ENCODE measurements at regions not wholly inside any gene's neighbourhood (a gene's known extent, or its start where the extent isn't known, plus 50 kb on each side); places are given as distances from the start of the nearest gene placed in this dataset.

- H3K4me3 ChIP-seq = no peak overlapping the region
- H3K9ac ChIP-seq (ENCODE audit: low read depth in 2 of 2, low read length in 2 of 2) = no peak overlapping the region
- no peak overlapping the region for H3K27ac ChIP-seq
- no peaks in the 10 kb centered on the region for H3K4me1 ChIP-seq
- H3K27me3 ChIP-seq = no peaks in the 10 kb centered on the region
- intact Hi-C loops (cut with DNase I) = no loop called here
- H3K9me3 ChIP-seq = no peaks in the 10 kb centered on the region
- TF ChIP-seq, protein P1, sequence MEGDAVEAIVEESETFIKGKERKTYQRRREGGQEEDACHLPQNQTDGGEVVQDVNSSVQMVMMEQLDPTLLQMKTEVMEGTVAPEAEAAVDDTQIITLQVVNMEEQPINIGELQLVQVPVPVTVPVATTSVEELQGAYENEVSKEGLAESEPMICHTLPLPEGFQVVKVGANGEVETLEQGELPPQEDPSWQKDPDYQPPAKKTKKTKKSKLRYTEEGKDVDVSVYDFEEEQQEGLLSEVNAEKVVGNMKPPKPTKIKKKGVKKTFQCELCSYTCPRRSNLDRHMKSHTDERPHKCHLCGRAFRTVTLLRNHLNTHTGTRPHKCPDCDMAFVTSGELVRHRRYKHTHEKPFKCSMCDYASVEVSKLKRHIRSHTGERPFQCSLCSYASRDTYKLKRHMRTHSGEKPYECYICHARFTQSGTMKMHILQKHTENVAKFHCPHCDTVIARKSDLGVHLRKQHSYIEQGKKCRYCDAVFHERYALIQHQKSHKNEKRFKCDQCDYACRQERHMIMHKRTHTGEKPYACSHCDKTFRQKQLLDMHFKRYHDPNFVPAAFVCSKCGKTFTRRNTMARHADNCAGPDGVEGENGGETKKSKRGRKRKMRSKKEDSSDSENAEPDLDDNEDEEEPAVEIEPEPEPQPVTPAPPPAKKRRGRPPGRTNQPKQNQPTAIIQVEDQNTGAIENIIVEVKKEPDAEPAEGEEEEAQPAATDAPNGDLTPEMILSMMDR (IDR thresholded peaks at IDR 0.05) = no peak
- DNase-seq = no peak
- no peaks in the 10 kb centered on the region for H3K36me3 ChIP-seq
Measured at GRCh38 chr12:92492291-92492690, 210.5 kb upstream of the PLEKHG7 start.

- Histone ChIP-seq H3K4me1 (no peaks in the 10 kb centered on the region), H3K9me3 (no peaks in the 10 kb centered on the region), H3K27ac (no peak overlapping the region), H3K36me3 (no peaks in the 10 kb centered on the region), H3K27me3 (no peaks in the 10 kb centered on the region), H3K4me3 (no peak overlapping the region), H3K9ac (ENCODE audit: low read depth in 2 of 2, low read length in 2 of 2) (no peak overlapping the region)
- no peak for DNase-seq
- intact Hi-C loops (cut with DNase I) = no loop called here
- TF ChIP-seq, protein P1 (IDR thresholded peaks at IDR 0.05) = no peak
Measured at GRCh38 chr12:92489781-92490180, 213.0 kb upstream of the PLEKHG7 start.

DNA sequence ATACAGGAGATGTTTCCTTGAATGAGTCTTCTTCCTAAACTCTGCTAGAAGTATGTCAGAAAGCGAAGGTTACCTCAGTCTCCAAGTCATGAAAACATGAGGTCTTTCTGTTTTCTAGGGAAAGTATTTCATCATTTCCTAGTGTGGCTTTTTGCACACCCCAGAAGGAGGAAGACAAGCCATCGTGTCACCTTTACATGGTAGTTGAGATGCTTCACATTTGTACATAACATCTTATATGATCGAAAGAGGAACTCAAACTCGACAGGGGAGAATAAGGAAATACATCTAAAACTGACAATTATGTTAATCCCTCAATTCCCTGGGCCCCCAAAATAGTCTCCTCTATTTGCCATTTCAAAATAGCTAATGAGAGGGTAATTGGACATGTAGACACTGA lies 214.1 kb upstream of the PLEKHG7 start:
- Histone ChIP-seq H3K27ac (no peak overlapping the region), H3K27me3 (no peaks in the 10 kb centered on the region), H3K4me1 (no peaks in the 10 kb centered on the region), H3K9me3 (no peaks in the 10 kb centered on the region), H3K4me3 (no peak overlapping the region), H3K36me3 (no peaks in the 10 kb centered on the region), H3K9ac (ENCODE audit: low read depth in 2 of 2, low read length in 2 of 2) (no peak overlapping the region)
- intact Hi-C loops (cut with DNase I) = no loop called here
- DNase-seq = no peak
- TF ChIP-seq, protein P1 (IDR thresholded peaks at IDR 0.05) = no peak

GRCh38 chr12:92487138-92487485 lies 215.7 kb upstream of the PLEKHG7 start:
- Histone ChIP-seq H3K27ac (no peak overlapping the region), H3K36me3 (no peaks in the 10 kb centered on the region), H3K9me3 (no peaks in the 10 kb centered on the region), H3K4me3 (no peak overlapping the region), H3K9ac (ENCODE audit: low read depth in 2 of 2, low read length in 2 of 2) (no peak overlapping the region), H3K4me1 (no peaks in the 10 kb centered on the region), H3K27me3 (no peaks in the 10 kb centered on the region)
- intact Hi-C loops (cut with DNase I) = no loop called here
- DNase-seq = no peak
- TF ChIP-seq, protein P1 (IDR thresholded peaks at IDR 0.05) = no peak

GRCh38 chr12:92486443-92487137 lies 216.2 kb upstream of the PLEKHG7 start:
- no peak overlapping the region for H3K4me3 ChIP-seq
- H3K27me3 ChIP-seq = no peaks in the 10 kb centered on the region
- no peaks in the 10 kb centered on the region for H3K9me3 ChIP-seq
- no peak overlapping the region for H3K27ac ChIP-seq
- no peak overlapping the region for H3K9ac ChIP-seq (ENCODE audit: low read depth in 2 of 2, low read length in 2 of 2)
- TF ChIP-seq, protein P1 (IDR thresholded peaks at IDR 0.05) = no peak
- H3K36me3 ChIP-seq = no peaks in the 10 kb centered on the region
- DNase-seq = no peak
- intact Hi-C loops (cut with DNase I) = no loop called here
- no peaks in the 10 kb centered on the region for H3K4me1 ChIP-seq

All from colonic mucosa (tissue), 4 donors.